Suprapubic skin (tissue), 4 donors: ENCODE measurements at regions not wholly inside any gene's neighbourhood (a gene's known extent, or its start where the extent isn't known, plus 50 kb on each side); places are given as distances from the start of the nearest gene placed in this dataset.

Experiments
- CTCF ChIP-seq, 2 donors: fragments of 200-600 bp in 1 of 2; fragments of 450-650 bp in 1 of 2; sonication (generic) in 1 of 2; IDR thresholded peaks; one replicate each; pipeline ENCODE4 v1.5.1; 2016 to 2019; ENCODE audit warnings: antibody characterized with exemption in 2 of 2, mild to moderate bottlenecking in 1 of 2, moderate library complexity in 1 of 2
- POLR2A ChIP-seq, 2 donors: fragments of 450-650 bp; IDR thresholded peaks; one replicate each; pipeline ENCODE4 v1.6.1; 2017; ENCODE audit warnings: antibody characterized with exemption in 2 of 2, mild to moderate bottlenecking in 2 of 2, moderate library complexity in 2 of 2
- POLR2AphosphoS5 ChIP-seq, 3 donors: sonication (generic); formaldehyde crosslinking; IDR thresholded peaks; one replicate each; pipeline ENCODE4 v1.6.1; 2017; ENCODE audit warnings: antibody characterized with exemption in 3 of 3

- TF ChIP-seq CTCF (IDR thresholded peaks at IDR 0.05) (no peak), POLR2A (IDR thresholded peaks at IDR 0.05) (no peak), POLR2AphosphoS5 (IDR thresholded peaks at IDR 0.05) (no peak)
Observed at GRCh38 chr18:78914249-78914935, 65.2 kb upstream of the SALL3 start.
